ENCODE measurements at regions not wholly inside any gene's neighbourhood (a gene's known extent, or its start where the extent isn't known, plus 50 kb on each side); places are given as distances from the start of the nearest gene placed in this dataset.

- TF ChIP-seq CHD7 (IDR thresholded peaks at IDR 0.05; ENCODE audit: insufficient replicate concordance, low read length) (no peak), HDAC6 (IDR thresholded peaks at IDR 0.05; ENCODE audit: low read depth, low read length) (no peak), SIX5 (IDR thresholded peaks at IDR 0.05; ENCODE audit: low read depth, low read length) (no peak), RFX5 (IDR thresholded peaks at IDR 0.05; ENCODE audit: borderline replicate concordance, low read depth, low read length) (no peak), NRF1 (IDR thresholded peaks at IDR 0.05; ENCODE audit: low read depth, low read length) (no peak), CTBP2 (IDR thresholded peaks at IDR 0.05; ENCODE audit: borderline replicate concordance, insufficient read depth, insufficient read length, low read length) (no peak), CHD1 (IDR thresholded peaks at IDR 0.05; ENCODE audit: low read depth, low read length) (no peak)
Observed at GRCh38 chr15:95368191-95368590, 962.3 kb upstream of the NR2F2 start (continued).

Measured in H1 (cell line).